ENCODE measurements at regions not wholly inside any gene's neighbourhood (a gene's known extent, or its start where the extent isn't known, plus 50 kb on each side); places are given as distances from the start of the nearest gene placed in this dataset.

DNA sequence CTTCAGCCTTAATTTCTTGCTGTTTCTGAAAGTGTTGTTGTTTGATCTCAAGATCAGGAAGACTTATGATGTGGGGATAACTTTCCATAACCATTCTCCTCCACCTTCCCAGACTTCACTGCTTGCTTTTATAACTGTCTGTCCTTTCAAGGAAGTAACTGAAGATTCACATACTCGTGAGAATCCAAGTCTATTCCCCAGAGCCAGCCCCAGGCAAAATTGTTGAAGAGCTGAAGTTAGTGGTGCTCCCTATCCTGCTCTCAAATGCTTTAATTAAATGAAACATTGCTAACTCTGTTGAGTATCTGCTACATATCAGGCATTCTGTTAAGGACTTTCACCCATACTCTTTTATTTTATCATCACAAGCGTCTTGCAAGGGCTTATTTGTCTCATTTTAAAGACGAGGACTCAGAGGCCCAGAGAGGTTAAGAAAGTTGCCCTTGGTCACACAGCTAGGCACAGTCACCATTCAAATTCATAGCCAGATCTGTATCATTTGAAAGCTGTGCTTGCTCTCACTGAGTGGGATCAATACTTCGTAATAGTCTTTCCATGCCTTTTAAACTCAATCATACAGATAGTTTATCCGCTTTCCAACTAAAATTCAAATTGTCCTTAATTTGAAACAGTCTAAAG is 189.8 kb upstream of the TCF4 start:
- peak; percentile 30 for DNase-seq

DNA sequence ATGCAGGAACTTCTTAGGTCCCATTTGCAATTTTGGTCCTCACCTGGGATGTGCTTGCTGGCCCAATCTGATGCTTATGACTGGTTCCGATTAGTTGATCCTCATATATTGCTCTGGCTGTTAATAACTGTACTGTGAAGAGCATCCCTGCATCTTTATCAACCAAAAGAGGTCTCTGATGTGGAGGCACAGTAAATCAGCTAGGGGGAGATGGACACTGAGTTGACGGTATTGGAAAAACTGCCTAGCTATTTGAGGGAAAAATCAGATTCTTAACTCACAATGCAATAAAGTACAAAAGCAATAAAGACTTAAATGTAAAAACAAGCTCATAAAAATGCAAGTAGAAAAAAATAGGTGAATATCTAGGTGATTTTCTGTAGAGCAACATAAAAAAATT is 188.0 kb upstream of the TCF4 start:
- DNase-seq: no peak

DNA sequence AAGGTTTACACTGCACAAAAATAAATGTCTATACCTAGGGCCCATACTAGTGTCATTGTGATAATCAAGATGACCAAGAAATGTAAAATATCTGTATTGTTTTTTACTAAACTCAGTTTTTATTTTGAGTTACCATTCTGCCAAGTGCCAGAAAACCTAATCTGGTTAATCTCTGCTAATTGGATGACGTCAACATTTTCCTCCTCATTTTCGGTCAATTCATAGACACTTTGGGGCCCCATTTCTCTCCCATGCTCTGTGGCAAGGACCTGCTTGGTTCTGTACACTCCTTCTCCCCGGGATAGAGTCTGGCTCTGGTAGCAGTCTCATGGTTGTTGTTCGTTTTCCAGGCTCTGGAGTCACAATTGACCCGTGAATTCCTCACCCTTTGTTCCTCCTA is 186.5 kb upstream of the TCF4 start:
- no peak for DNase-seq

DNA sequence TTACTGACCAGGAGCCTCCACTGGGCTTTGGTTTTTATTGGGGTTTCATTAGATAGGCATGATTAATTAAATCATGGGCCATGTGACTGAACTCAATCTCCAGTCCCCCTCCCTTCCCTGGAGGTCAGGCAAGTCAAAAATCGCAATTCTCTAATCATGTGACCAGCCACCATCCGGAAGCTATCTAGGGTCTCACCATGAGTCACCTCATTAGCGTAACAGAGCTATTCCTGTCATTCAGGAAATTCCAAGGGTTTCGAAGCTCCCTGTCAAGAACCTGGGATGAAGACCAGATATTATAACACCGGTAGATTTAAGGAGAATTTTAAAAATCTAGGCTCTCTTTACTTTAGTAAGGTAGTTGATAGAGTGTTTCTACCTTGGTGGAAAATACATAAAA is 180.3 kb upstream of the TCF4 start:
- DNase-seq: no peak

DNA sequence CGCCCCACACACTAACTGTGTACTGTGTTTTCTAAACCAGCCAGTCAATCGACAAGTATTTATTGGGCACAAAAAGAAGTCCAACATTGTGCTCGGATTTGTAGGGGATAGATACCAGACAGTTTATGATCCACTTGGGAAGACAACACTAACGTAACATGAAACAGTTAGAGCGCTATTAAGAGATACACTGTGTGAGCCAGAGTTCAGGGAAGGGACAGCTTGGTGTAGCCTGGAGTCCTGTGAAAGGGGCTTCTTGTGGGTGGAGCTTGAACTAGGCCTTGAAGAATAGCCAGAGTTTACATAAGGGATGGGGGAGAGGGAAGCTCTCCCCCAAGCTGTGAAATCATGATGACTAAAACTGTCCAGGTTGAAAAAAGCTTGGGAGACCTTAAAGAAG is 176.4 kb upstream of the TCF4 start:
- no peak for DNase-seq

DNA sequence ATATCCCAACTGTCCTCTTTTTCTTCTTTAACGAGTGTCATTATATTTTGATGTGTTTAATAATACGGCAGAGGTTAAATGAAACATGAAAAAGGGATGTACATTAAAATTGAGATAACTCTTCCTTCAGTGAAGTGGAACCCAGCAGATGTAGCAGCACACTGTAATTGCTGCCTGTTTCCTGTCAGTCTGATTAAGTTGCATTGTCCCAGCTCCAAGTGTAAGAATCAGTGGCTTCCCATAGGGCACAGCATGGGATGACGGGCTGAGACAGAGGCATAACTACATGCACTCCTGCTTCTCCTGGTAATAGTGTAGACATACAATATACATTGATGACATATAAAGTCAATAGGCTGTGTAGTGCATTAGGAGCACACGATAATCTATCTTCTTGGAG is 175.8 kb upstream of the TCF4 start:
- DNase-seq: no peak

DNA sequence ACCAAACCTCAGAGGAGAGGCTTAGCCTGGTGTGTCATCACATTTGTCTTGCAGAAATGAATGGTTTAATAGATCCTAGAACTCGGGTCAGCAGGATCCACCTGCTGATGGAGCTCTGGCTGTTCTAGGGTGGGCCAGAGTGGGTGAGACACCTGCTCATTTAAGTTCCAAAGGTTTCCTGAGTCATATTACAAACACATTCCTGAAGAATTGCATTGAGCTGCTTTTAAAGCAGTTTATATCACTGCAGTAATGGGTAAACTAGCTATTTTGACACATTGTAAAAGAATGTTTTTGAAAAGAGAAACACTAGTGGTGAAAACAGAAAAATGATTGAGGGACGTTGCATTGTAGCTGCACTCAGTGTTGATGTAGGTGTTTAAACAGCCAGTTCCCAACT is 175.3 kb upstream of the TCF4 start:
- DNase-seq: no peak

DNA sequence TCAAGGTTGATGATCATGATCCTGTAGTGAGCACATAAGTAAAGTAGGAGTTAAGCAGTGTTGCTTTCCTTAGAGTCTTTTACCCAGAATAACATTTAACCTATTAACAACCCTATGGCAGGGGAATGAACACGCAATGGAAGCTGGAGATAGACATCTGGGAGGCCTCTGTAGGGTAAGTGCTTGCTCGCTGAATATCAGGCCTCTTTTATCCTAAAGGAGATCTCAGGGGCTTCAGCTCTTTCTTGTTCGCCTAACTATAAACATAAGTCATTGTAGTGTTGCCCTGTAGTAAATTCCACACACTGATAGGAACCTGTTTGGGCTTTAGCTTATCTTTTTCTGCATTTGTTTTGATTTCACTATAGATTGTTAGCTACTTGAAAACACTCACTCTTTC is 174.4 kb upstream of the TCF4 start:
- no peak for DNase-seq

DNA sequence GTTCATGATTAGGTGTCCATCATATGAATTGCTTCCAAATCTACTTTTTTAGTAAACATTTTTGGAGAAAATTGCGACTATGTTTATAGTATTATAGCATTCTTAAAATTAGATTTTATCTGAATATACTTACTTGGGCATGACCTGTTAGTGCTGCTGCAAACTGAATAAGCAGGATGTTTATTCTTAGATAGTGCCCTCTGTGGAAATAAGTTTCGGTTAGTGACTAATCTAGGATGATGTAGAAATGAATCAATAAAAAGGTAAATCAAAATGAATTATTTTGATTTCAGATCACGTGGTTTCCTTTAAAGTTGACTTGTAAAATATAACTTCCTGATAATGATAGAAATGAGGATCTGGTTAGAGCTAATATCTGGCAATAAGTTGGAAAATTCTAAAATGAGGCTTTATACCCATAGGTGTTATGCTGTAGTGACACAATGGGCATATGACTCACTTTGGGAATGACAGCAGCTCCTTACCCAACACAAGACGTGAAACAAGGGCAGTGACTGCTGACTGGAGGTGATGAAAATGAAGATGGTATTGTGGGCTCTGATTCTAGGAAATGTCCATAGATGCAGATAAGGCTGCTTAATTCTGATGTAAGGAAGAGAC is 165.8 kb upstream of the TCF4 start:
- DNase-seq: no peak

DNA sequence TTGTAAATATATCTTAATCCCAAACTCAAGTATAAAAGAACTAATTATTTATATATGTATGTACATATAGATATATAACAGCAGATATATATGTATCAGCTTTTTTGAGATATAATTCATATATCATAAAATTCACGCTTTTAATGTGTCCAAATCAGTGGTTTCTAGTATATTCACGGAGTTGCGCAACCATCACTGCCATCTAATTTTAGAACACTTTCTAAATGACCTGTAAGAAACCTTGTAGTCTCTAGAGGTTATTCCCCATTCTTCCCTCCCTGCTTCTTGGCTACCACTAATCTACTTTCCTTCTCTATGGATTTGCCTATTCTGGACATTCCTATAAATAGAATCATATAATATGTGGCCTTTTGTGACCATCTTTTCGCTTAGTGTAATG is 163.5 kb upstream of the TCF4 start:
- DNase-seq: no peak

DNA sequence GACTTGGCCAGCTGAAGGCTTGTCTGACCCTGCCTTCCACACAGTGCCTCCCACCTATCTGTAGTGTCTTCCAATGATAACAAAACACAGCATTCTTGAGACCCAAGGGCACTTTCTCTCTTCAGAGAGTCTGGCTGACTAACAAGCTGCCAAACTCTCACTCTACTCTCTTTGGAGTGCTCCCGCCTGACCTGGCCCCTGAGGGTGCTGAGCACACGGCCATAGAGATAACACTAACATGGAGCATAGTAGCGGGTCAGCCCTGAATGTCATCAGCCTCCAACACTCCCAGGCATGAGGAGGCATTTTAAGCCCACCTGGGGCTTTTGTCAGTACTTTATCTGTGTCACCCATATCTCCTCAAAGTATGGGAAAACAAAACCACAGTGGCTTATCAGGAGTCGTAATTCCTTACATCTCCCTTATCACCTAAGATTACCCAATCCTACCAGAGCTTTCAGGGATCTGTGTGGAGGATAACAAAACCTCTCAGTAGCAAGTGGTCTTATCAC is 160.3 kb upstream of the TCF4 start:
- DNase-seq: no peak

DNA sequence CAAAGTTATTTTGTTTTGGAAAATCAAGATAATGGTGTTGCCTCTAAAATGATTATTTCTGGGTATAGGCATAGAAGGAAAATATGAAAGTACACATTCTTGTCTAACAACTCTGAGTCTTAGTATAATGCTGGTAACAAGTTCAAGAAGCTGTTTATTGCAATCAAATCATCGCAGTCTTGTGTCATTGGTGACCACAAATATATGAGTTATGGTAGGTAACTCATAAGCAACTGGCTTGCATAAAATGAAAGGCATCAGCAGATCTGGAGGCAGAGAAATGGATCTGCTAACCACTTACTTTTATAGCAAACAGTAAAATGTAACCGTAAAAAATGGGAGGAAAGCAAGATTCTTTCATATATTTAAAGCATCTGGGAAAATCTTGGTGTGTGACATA is 156.2 kb upstream of the TCF4 start:
- no peak for DNase-seq

DNA sequence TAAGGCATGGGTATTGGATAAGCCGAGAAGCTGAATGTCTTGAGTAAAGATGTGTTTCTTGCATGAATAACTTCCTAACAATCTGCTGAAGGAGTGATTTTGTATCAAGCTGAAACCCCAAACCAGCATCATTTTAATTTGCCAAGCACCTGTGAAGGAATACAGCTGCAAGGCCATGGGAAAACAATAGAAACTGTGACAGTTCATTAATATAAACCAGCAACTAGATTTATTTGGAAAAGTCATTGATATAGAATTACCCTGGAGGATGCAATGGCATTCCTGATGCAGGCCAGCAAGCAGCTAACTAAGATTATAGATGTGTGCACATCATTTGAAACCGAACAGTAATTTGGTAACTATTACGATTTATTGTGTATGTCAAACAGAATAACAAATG is 155.7 kb upstream of the TCF4 start:
- no peak for DNase-seq

DNA sequence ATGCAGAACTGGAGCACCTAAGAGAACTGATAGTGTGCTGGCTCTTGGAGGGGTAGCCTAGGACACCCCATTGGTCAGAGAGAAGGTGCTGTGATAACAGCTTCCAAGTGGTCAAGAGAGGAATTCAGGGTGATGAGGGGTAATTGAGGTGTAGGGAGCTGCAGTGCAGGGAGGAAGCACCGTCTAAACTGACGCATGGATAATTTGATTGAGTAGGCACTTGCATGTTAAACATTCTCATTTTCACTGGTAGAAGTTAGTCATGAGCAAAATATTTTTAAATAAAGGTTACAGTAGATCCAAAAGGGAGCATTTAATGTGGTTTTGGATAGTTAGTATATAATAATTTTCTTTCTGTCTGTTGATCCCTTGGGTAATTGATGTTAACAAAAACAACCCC is 155.1 kb upstream of the TCF4 start:
- DNase-seq: no peak

DNA sequence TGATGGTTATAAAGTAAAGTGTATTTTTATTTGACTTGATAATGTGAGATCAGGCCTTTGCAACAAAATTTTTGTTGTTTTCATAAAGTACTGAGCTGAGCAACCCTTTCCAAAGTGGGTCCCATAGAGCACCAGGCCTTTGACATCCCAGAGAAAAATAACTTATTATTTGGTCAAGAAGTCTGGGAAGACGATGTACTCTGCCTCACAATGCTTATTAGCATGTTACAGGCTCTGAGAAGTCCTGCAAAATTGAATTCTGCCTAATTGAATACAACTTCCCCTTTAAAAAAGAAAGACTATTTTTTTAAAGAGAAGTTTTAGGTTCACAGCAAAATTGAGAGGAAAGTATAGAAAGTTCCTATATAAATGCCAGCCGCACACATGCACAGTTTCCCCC is 151.5 kb upstream of the TCF4 start:
- DNase-seq: no peak

DNA sequence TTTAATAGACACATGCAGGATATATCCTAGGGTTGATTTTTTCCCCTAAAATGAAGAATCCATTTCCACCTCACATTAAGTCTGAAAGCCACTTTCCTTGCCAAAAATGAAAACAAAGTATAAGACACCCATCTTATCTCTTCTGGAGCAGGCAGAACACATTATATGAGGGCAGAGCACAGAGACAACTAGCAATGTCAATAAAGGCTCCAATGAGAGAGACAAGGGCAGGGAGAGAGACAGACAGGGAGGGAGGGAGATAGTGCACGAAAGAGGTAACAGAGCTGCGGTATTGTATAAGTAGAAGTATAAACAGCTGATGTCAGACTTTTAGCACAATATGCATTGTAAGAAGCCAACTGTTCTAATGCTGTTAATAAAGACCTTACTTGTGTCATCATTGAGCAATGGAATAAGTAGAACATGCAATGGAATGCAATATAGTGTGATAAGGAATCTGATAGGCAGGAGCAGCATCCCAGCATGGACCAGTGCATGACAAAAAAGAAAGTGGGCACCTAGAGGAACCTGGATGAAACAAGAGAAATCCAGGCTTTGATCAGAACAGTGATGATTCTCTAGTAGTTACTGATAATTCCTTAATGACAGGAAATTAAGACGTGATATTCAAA is 150.6 kb upstream of the TCF4 start:
- DNase-seq: no peak

DNA sequence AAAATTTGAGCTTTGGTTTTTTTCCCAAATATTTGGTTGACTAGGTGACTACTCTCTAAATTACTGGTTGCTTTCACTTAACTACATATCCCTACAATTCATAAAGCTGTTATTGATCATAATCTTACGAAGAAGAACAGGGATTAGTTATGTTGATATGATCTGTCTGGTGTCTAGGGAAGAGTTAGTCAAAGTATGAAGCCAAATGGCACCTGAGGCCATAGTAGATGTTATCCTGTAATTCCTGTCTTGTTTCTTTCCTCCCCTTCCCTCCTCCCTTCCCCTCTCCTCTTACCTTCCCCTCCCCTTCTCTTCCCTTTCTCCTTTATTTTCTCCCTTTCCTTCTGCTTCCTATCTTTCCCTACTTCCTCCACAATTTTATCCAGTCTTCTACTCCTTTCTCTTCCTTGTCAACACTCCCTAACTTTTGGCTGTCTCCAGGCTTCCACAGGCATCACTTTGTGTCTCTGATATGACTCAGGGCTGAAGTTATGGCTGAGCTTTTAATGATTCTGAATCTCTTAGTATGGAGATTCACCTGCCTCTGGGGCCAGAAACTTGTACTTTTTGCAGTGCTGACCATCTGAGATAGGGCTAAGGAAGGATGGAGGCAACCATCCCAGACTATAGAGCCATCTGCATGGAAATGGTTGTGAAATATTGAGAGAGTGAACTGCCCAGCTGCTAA is 149.9 kb upstream of the TCF4 start:
- DNase-seq: no peak

DNA sequence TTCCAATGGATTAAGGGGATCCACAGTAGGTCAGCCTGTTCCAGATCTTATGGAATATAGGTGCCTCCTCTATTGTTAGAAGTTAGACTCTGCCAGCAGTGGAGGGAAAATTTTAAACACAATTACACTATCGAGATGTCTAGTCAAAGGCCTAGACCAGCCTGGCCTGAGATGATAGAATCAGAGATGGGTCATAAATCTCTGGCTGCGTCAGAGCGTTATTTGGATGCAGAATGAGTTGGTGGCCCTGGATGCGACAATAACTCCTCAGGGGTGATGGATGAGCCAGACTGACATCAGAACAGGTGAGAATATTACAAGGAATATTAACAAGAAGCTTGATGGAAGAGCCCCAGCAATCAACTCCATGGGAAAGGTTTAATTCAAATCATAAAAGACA is 149.3 kb upstream of the TCF4 start:
- no peak for DNase-seq

DNA sequence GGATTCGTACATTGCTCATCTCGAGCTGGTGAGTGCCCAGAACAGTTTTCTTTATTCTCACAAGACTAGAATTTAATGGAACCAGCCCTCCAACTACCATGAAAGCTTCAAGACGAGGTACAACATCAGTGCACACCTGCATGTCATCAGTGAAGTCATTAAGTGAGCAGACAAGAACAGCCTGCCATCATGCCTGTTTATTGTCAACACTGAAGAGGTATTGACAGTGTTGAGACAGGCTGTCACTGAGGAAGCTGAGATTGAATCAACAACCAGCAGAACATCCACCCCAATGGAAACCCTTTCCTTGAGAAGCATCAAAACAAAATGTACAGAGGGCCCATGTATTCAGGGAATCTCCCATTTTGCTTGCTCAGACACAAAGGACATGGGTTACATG is 148.0 kb upstream of the TCF4 start:
- DNase-seq: no peak

DNA sequence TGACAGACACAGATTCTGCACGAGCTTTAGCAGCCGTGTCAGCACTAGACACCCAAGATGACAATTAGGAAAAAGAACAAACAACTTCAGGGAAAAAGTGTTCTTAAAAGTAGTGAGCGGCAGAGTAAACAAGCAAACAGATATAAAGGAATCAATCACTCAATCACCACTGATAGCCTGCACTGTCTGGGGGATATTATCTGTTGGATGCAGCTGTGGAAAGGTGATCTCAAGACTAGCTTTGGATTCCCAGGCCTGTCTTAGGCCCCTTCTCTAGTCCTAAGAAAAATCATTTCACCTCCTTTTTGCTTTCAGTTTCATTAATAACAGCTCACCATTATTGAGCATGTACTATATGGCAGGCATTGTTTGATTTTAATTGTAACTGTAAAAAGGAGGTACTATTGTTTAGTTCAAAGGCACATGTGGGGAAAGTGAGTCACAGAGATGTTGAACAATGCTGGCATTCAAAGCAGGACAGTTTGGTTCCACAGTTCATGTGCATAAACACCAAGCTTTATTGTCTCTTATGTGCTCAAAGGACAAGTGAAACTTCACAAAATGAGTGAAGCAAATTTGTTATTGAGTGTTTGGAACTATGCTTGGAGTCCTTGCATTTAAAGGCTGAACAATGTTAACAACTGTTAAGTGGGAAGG is 147.3 kb upstream of the TCF4 start:
- DNase-seq: no peak

DNA sequence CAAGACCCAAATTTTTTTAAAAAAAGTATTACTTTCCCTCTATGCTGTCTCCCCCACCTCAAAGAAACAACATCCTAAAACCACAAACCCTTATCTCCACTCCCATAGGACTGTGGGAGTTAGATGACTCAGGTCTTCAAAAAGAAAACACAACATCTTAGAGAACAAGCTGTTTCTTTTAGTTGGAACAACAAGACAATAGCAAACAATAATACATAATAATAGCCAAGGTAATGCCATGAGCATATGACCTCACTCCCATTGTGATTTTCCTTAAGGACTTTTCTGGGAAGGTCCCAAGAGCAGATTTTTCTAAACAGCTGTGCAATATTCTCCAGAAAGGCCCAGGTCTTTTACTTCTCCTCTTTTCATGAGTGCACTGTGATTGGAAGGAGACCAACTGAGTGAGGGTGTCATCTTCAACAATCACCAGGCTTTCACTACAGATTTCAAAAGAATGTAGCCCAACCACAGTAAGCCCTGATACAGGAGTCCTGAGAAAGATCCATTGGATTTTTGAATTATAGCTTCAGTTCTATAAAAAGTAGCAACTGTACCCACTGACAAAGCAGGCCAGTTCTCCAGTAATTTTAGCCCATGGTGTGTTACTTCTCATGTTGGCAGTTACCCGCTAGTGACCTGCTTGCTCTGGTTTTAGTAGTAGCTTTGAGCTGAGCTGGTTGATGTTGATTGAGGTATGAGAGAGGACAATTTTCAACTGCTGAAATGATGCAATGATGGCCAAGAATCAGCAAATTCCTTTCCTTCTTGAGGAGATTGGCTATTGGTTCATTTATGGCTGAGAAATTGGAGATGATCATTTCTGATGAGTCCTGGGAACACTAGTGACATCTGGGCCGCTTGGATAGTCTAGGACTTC is 144.5 kb upstream of the TCF4 start:
- no peak for DNase-seq

DNA sequence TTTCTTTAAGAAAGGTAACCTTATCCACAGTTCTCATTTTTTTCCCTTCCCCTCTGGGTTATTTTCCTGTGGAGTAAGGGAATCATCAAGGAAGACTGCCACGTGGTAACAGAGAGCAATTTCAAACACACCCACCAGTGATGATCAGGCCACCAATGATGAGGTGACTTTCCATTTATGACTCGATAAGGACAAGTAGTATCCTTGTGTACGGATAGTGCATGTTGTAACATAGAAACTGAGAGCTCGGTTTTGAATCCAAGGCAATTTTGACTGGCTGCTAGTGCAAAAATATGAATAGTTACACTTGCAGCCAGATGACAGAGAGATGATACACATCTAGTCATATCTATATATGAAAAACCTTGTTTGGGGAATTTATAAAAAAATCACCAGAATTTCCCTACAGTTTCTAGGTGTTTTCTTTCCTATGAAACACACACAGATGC is 143.6 kb upstream of the TCF4 start:
- no peak for DNase-seq
